HG02981 (cell line): ENCODE measurements at regions not wholly inside any gene's neighbourhood (a gene's known extent, or its start where the extent isn't known, plus 50 kb on each side); places are given as distances from the start of the nearest gene placed in this dataset.

Experiments
- ATAC-seq: cut with Tn5 transposase; IDR thresholded peaks from one replicate; pipeline ENCODE4 v1.9.1; 2021; ENCODE audit warnings: mild to moderate bottlenecking, moderate library complexity; ENCODE audit not compliant: unreplicated experiment

DNA sequence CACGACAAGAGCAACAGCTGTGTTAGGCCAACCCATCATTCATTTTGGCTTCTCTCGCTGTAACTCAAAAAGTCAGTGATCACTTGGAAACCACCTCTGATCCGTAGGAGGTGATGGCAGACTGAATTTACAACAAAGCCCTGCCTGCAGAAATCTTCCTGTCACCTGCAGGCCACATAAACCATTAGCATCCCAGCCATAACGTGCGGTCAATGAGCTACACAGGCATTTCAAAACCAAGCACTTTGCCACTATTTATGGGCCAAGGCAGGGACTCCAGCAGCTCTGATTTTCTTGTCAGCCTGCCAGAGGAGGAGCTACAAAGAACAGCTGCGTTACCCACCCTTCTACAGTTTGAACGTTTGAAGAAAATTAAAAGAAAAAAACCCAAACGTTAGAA is 228.1 kb upstream of the PPARGC1A start:
- no peak for ATAC-seq

DNA sequence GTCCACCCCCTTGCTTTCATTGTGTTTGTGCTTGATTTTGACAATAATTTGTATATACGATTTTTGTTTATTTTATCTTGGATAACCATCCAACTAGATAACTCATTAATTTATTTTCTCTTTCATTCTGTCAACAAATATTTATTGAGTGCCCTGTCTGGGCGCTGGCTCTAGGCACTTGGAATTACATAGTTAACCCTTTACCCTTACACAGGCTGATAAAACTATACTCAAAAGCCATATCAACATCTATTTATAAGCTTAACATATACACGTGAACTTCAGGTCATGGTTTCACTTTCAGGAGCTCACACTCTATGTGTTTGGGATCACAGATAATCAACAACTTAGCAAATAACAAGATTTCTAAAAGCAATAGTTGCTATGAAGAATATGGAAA is 226.3 kb upstream of the PPARGC1A start:
- ATAC-seq, result no peak

DNA sequence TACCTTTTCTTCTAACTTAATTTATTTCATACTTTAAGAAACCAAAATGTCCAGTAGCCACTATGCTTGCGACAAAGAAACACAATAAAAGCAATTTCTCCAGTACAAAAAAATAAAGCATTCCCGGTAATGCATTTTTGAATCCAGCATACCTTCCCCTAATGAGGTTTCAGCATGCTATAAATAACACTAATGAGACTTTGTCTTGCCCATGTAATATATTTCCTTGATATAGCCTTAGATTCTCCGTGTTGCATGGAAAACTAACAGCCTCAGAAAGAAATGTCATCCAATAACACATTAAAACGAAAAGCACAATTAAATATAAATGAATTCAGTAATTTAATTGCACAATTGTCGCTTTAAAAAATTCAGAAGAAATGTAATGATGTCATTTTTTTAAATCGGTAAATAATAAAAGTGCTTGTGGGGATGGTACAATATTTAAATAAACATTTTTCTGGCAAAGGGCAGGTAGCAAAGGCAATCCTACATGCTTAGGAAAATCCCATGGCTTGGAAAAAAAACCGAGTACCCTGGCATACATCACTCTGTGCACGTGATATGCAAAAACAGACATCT is 225.2 kb upstream of the PPARGC1A start:
- no peak for ATAC-seq

DNA sequence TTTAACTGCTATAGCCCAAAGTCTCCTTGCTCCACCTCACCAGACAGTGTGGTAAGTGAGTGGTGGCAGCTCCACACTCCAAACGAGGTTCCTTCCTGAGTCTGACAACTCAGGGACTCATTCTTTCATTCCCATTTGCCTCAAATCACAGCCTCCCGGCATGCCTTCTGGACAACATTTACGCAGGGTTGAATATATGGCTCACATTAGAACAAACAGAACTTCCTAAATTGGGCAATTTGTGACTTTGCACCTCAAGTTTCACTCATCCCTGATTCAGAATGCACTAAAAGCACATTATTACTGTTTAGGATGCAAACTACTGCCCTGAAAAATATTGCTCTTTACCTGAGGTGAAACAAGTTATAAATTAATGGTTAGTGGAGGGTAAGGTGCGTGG is 224.6 kb upstream of the PPARGC1A start:
- no peak for ATAC-seq

DNA sequence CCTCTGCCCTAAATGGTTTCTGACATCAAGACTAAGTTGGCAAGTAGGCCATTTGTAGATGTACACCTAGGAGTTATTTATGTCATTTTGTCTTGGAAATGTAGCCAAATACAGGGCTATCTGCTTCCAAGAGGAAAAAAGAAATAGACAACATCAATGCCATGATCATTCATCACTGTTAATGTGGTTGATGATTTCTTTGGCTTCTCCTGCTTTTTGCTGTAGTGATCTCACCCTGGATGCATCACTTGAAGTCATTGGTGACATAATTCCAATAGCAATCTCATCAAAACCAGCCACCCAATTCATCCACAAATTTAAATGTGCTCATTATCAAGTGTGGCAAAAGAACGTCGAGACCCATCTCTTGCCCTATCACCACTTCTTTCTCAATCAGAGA is 222.6 kb upstream of the PPARGC1A start:
- no peak for ATAC-seq

DNA sequence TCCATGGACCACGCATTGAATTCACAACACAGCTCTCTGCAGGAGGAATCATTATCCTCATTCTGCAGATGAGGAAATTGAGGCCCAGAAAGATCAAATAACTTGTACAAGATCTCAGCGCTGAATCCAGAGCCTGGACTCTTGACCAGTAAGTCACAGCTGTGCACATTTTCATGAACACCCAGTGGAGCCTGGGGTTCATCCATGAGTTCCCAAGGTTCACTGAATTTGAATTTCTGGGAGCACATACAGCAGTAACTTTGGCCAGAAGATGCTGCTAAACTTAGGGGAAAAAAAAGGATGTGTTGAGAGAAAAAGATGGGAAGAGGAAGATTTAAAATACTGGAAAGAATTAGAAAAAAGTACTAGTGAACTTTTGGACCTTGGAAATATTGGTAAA is 218.7 kb upstream of the PPARGC1A start:
- ATAC-seq, result no peak

DNA sequence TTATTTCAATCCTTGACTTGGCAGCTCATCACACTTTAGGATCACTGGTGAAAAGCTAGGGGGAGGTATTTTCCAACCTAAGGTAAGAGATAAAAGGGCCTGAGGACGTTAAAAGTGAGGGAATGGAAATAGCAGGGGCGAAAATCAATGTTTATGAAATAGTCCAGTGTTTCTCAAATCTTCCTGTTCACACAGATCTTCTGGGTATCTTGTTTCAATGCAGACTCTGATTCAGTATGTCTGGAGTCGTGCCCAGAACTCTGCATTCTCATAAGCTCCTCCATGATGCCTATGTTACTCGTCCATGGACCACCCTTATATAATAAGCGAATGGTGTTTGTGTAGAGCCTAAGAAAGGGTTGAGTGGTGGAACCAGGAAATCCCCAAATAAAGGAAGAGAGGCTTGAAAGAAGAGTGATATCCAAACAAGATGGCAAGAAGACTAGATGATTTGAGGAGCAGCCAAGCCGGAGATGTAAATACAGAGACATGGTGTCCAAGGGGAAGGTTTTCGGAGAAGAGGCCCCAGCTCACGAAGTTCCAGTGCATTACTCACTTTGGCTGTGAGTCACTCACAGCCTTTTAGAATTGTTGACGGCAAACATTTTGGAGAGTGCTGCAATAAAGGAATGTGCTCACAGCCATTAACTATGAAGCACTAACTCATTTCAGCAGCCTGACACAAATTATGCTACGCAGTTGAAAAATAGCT is 215.6 kb upstream of the PPARGC1A start:
- ATAC-seq, result no peak

DNA sequence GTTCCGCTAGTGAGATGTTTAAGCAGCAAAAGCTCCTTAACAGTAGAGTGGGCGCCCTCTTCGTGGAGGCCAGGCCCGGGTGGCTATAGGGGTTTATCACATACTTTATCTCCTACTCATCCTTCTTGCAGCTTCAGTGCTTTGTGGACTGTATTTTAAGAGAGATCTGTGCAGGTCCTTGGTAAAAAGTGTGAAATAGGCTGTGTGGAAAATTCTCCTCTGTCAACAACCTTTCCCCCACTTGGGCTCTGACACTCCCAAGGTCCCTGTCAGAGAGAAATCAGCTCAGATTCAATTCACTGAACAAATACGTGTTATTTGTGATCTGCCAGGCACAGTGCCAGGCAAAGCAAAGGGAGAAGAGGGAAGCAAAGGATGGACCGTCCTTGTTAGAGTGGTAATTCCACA is 214.3 kb upstream of the PPARGC1A start:
- no peak for ATAC-seq

DNA sequence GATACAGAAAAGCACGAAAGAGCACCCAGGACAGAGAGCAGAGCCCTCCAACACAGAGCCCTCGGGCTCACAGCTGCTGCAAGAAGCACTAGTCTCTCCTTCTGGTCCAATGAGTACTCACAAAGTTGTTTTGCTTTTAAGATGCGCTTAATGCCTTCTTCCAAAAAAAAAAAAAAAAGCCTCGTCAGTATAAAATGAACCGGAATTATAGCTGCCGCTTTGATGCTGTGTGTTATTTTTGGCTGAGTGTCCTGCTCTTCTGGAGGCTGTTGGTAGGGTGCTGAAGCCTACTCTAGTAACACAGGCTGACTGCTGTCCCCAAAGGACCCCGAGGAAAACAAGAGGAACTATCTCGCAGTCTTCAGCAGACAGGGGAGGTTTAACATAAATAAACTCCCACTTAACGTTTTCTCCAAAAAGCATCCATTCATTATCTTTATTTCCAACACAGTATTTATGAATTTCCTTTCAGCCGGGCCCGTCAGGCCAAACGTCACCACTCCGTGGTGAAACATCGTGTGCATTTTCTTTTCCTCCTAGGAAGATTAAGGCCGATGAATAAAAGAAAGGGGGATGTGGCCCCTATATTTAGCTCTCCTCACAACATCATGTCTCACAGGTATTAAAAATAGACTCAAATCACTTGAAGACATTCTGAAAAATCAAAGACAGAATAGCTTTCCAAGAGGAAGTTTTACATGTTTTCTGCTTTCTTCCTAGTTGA is 213.7 kb upstream of the PPARGC1A start:
- no peak for ATAC-seq

DNA sequence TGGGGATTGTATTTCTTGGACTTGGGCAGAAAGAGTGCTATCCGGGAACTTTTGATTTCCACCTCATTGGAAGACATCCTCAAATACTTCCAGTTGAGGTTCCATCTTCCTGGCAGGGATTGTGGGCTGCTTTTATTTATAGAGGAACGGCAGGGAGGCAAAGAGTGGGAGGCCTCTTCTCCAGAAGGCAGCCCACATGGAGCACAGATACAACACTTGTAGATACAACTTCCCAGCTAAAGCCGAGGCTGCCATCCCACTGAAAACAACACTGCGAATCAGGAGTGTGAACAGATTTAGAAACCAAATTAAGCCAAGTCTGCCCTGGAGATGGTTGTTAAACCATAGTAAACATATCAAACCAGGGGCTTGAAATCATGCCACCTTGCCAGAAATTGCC is 212.8 kb upstream of the PPARGC1A start:
- no peak for ATAC-seq

DNA sequence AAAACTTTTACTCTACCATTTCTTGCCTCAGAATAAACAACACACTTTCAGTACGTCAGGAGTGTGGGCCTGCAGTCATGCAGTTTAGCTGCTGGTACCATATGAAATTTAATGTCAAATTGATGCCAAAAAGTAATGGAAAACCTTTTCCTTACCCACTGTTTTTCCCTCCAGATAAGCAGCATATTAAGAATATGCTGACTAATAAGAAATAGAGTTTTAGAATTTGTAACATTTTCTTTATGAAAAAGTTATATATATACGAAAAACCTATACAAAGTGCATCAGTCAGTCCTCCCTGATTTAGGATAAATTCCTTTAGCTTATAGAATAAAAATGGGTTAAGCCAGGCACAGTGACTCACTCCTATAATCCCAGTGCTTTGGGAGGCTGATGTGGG is 206.8 kb upstream of the PPARGC1A start:
- no peak for ATAC-seq

DNA sequence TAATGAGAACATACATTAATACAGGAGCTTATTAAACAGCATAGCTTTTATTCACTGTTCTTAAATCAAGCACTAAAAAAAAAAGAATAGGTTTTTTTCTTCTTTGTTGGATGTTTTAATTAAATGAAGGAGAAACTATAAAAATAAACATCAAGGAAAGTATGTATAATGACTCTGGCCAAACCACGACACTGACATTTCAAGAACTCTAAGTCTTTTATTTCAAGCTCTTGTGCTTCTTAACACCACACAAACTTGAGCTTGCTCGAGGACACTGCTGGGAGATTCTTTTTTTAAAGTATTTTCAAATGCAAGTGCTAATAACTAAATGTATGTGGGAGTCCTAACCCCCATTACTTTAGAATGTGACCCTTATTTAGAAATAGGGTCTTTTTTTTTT is 204.9 kb upstream of the PPARGC1A start:
- ATAC-seq, result no peak

DNA sequence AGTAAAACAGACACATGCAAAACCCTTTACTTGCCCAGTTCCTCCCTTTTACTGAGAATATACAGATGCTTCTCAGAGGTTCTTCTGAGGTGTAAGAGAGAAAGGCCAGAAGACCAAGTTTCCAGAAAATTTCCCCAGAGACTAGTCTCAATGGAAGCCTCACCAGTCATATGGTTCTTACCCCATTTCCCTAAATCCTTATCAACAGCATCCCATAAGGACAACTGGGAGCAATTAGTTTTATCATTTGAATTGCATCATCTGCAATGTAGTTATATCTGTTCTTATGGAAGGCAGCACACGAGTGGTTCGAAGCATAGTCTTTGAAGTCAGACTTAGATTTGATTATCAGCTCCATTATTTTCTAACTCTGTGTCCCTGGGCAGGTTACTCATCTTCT is 203.6 kb upstream of the PPARGC1A start:
- no peak for ATAC-seq

DNA sequence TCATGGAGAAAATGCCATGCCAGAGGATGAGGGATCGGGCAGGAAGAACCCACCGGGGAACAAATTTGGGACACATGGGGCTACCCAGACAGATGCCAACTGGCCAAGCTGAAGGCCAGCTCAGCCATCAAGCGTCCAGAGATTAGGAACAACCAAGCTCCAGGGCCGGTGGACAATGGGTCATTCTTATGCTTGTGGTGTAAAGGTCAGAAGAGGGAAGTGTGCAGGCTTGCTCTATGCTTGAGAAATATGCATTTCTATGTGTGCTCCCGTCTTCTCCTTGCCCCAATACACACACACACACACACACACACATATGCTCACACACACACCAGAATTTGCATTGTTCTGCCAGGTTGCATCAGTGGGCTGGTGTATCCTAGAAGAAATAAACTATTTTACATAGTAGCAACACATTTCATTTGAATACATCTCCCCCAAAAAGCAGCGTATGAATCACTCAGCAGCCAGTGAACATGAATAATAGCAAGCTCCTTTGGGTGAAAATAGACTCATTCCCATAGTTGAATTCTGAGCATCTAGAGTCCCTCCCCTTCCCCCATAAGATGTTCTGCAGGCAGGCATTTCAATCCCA is 201.9 kb upstream of the PPARGC1A start:
- no peak for ATAC-seq

DNA sequence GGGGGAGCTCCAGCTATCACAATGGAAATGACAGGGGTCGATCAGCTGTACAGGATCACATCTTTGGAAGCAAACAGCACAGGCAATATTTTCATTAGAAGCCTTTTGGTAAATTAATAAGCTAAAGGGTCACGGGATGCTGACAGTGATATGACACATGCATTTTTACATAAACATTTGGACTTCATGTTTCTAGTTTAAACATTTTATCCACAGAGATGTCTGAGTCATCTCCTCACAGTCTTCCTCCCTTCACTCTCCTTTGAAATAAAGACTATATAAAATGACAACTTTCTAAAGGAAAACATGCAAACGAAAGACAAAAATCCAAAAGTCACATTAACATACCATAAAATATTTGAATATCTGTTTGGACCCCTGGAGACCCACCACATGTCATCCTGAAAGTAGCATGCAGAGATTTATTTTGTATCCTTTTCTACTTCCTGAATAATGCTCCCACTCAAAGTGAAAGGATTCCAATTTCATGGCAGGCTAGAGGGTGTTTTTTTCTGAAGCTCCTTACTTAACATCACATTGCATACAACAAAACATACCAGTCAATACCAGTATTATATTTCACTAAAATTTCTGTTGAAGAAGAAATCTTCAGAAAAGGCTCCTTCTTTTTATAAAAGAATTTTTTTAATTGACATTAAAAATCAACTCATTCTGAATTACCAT is 200.1 kb upstream of the PPARGC1A start:
- no peak for ATAC-seq

DNA sequence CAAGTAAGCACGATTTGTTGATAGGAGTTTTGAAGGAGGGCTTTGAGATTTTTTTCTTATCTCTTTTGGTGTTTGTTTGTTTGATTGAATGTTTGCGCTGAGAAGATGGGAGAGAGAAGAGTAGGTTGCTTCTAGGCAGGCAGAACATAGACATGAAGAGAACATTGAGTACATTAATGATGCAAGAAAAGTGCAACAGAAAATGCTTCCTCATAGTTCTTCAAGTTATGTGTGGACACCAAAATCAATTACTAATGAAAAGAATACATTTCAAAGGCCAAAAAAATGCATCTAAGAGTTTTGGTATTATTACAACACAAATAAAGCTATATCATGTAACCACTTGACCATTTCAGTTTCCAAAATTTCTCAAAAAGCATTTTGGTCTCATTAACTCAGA is 191.0 kb upstream of the PPARGC1A start:
- ATAC-seq, result no peak

DNA sequence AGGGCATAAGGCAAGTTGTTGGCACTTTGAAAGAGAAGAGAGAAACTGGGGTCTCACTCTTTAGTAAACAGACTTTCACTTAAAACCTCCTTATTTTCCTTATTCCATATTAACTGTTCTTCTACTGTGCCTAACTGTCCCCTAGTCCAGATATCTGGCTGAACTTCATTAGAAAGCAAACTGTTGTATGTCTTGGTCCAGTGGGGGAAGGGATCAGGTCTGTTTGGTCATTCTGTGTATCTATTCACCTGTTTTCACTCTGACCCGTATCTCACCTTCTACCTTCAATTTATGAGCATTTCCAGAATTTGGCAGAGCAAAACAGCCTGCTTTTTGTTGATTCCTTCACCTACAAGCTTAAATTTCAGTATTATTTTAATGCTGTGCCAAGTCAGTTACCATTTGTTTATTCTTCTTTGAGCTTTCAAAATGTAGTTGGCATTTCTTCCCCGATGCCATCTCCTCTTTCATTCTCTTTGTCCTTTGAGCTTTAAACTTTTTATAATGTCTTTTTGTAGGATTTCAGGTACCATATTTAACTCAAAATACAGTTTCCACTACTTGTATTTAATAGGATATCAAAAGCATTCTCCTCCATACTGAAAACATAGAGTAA is 188.6 kb upstream of the PPARGC1A start:
- no peak for ATAC-seq

DNA sequence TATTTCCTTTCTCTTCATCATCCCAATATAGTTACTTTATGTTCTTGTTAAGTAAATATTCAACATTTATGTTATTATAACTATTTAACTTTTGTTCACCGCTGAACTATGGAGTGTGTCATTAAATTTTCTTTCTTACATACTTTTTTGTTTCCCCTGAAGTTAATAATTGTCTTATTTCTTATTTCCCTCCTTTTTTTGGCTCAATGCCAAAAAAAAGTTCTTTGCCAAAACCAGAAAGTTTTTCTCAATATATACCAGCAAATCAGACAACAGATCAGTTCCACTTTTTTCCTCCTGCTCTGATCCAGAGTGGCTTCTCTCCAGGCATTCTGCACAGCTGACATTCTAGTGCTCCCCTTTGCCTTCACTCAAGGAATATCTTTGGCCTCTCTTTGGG is 187.0 kb upstream of the PPARGC1A start:
- no peak for ATAC-seq

DNA sequence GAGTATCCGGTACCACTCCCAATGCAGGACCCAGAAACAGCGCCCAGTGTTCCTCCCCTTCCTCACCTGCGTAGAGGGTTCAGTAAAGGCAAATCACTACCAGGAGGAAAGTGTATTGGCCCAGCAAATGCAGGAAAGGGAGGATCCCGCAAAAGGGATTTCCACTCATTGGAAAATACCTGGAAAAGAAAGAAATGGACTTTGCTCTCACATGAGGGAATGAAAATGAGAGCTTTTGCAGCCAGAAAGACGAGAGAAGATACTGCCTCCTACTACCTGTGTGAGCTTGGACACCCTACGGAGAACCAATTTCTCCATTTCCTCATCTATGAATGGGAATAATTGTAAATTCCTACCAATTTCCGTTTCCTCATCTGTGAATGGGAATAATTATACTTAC is 184.1 kb upstream of the PPARGC1A start:
- no peak for ATAC-seq

DNA sequence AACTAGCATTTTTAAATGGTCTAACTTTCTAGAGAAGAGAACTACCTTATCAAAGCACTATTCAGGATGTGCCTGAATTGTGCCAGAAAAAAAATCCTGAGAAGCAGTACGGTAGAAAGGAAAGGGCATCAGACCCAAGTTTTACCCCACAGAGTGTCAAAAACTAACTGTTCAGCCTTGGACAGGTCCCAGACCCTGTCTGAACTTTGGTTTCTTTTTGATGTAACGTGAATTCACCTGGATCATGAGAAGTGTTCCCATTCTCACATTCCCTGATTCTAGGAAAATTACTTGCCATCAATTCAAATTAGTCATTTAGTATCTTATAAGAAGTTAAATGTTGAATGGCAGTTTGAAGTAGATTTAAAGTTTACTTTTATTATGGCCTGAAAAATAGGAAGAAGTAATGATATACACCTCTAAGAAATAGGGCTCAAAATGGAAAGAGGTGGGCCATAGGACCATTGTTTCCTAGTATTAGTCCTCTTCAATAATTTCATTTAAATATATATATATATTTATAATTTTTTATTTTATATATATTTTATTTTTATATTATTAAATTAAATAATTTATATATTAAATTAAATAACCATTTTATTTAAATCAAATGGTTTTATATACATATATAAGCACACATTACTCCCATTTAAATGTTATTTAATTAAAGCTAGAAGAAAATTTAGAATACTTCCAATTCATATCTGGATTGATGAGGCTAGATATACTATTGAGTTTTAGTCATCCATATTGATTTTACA is 181.9 kb upstream of the PPARGC1A start:
- no peak for ATAC-seq
